ENCODE measurements at regions not wholly inside any gene's neighbourhood (a gene's known extent, or its start where the extent isn't known, plus 50 kb on each side); places are given as distances from the start of the nearest gene placed in this dataset.

- TF ChIP-seq, protein P1, sequence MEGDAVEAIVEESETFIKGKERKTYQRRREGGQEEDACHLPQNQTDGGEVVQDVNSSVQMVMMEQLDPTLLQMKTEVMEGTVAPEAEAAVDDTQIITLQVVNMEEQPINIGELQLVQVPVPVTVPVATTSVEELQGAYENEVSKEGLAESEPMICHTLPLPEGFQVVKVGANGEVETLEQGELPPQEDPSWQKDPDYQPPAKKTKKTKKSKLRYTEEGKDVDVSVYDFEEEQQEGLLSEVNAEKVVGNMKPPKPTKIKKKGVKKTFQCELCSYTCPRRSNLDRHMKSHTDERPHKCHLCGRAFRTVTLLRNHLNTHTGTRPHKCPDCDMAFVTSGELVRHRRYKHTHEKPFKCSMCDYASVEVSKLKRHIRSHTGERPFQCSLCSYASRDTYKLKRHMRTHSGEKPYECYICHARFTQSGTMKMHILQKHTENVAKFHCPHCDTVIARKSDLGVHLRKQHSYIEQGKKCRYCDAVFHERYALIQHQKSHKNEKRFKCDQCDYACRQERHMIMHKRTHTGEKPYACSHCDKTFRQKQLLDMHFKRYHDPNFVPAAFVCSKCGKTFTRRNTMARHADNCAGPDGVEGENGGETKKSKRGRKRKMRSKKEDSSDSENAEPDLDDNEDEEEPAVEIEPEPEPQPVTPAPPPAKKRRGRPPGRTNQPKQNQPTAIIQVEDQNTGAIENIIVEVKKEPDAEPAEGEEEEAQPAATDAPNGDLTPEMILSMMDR (IDR thresholded peaks at IDR 0.05): no peak
- TF ChIP-seq EZH2 (IDR thresholded peaks at IDR 0.05) (no peak), EZH2phosphoT487 (IDR thresholded peaks at IDR 0.05) (no peak)
Measured at GRCh38 chrX:33330798-33331197, 119.4 kb upstream of the DMD start.
